HG02588 (cell line): ENCODE measurements at regions not wholly inside any gene's neighbourhood (a gene's known extent, or its start where the extent isn't known, plus 50 kb on each side); places are given as distances from the start of the nearest gene placed in this dataset.
"Not testable (repeated sequence)": the region's sequence is repeated elsewhere in the genome, so short reads cannot be mapped to it uniquely, and the experiment has no call there.

ENCODE experiments used
- ATAC-seq: cut with Tn5 transposase; IDR thresholded peaks from one replicate; pipeline ENCODE4 v1.9.1; 2021; ENCODE audit warnings: mild to moderate bottlenecking, moderate library complexity; ENCODE audit not compliant: unreplicated experiment

DNA sequence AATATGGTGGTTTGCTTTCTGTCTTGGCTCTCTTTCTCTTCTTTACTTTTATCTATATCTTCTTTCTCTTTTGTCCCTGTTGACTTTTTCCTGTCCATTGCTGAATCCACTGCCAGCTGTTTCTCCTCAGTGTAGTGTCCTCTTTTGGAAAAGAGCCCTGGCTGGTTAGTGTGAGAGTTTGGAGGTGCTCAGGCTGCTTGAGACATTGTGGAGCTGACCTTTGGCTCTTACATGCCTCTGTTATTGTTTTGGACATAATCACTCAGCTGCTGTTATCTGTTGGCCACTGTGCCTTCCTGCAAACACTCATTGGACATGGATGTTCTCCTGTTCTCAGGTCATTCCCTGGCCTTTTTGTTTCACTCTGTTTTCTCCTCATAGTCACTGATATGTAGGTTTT lies 295.4 kb upstream of the RIOK2 start:
- ATAC-seq: no peak

DNA sequence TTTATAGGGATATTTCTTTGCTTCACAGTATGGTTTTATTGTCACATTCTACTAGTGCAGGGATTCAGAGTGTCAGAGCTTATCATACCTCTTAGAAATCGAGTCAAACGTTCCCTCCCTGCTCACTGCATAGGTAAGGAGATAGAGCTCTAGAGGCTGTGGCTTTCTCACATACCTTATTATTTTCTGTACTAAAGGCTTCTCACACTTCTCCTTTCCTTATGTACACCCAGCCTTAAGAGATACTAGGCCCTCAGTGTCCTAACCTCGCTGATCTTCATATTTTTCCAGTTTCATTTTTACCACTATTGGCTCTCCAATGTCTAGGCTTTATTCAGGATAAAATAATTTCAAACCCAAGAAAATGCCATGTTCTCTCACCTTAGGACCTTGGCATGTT lies 297.3 kb upstream of the RIOK2 start:
- ATAC-seq: peak; percentile 43

DNA sequence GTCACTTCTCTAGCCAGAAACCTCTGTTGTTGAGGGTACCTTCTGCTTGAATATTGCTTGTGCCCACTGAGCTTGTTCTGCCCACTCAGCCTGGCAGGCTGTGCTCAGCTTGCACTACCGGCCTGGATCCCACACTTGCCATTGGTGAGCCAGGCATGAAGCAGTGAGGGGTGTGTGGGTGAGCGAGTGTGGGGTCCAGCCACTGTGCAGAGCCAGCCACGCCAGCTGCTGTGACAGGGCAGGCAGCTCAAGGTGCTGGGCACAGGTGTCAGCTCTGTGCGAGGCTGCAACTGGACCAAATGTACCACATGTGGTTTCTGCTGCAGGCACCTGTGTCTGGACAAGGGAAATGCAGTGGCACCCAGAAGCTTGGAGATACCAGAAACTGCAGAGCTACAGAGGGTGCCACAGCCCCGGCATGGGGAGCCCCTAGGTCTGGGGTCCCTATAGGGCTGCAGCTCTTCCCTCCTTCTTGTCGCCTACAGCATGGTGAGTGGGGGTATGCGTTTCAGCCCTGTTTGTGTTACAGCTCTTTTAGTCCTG lies 305.1 kb upstream of the RIOK2 start:
- no peak for ATAC-seq

- ATAC-seq: no peak
These were observed 306.2 kb upstream of the RIOK2 start for GRCh38 chr5:97489010-97489840.

DNA sequence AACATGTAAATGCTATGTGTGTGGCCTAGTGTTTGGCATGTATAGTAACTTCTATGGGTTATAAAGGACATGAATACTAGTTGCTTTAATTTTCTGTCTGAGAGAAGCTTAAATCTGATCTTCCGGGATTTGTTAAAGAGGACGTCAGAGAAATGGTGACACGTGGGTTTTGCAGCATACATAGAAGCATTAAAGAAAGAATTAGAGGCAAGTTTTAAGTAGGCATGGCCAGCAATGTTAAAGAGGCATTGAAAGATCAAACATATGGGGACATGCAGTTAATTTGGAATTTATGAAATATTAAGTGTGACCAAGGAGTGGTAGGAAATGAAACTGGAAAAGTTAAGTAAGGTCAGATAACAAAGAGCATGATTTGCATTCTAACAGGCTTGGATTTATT lies 311.4 kb upstream of the RIOK2 start:
- no peak for ATAC-seq

GRCh38 chr5:97495301-97495700 lies 312.3 kb upstream of the RIOK2 start:
- no peak for ATAC-seq

- no peak for ATAC-seq
These were observed 313.0 kb upstream of the RIOK2 start for GRCh38 chr5:97496037-97496436.

GRCh38 chr5:97498657-97499056 lies 315.6 kb upstream of the RIOK2 start:
- ATAC-seq: no peak

DNA sequence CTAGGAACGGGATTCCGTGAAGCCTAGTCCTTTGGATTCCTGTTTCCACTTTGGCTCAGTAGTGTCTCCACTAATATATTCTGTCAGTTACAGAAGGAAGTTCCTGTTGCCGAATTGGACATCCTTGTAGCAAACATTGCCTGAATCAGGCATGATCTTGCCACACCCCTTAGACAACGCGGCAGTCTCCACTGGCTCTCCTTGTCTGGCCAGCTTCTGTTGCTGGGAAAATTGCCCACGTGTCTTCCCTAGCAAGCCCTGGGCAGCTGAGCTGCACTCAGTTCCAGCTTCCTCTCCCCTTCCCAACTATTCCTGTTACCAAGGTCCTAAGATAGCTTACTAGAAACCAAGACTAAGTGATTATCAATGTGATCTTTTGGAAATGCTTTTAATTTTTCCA lies 316.6 kb upstream of the RIOK2 start:
- ATAC-seq: no peak

DNA sequence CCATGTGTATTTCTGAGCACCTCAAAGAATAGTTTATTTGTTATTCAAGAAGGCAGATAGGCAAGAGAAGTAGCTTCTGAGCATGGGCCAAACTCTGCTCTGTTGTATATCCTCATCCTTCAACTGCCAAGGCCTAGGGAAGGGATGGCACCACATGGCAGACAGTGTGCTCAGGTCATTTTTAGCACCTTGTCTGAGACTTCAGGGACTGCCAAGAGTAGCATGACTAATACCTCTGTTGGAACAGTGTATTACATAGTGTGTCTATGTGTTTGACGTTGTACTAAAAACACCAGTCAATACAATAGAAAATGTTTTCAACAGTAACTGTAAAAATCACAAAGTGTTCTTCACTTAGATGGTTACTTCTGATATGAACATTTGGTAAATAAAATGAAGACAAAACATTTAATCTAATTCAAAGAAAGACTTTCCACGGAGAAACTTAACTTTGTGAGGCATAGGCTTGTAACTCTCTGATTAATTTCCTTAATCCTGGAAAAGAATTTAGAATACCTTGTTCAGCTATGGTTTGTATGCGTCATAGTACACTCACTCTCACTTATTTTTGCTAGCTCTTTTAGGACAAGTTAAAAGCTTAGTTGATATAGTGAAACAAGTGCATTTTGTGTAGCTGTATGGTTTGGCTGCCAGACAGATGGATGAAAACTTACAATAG lies 318.4 kb upstream of the RIOK2 start:
- ATAC-seq: no peak

DNA sequence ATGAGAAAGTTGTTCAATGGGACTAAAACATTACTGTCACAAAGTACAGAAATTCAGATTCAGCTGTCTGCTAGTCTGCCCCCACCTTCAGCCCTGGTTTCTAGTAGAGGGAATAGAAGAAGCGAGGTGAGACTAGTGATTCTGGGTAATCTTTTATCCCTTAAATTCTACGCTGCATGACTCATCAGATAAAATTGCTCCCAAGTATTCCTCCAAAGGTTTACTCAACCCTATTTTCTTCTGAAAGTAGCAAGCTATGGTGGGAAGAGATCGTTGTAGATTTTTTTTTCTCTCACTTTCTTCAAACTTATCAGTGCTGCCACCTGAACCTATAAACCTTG lies 318.9 kb upstream of the RIOK2 start:
- no peak for ATAC-seq

DNA sequence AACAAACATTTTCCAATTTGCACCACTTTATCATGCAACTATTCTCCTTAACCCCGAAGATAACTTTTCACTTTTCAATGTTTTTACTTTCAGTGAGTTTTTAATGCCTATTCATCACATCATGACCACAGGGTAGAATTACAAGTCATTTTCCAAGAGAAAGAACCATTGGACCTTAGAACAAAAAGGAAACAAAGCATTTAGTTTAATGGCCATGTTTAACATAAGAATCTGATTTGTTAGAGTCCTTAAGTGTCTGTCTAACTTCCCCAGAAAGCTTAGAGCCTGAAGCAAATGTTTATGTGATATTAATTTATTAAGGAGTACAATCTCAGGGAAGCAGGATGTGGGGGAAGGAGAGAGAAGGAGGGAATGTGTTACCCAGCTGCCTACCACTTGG lies 325.8 kb upstream of the RIOK2 start:
- ATAC-seq: no peak

DNA sequence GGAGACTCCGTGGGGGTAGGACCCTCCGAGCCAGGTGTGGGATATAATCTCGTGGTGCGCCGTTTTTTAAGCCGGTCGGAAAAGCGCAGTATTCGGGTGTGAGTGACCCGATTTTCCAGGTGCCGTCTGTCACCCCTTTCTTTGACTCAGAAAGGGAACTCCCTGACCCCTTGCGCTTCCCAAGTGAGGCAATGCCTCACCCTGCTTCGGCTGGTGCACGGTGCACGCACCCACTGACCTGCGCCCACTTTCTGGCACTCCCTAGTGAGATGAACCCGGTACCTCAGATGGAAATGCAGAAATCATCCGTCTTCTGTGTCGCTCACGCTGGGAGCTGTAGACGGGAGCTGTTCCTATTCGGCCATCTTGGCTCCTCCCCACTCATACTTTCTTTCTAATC lies 336.5 kb upstream of the RIOK2 start:
- not testable (repeated sequence) for ATAC-seq

GRCh38 chr5:97523336-97523735 lies 340.3 kb upstream of the RIOK2 start:
- not testable (repeated sequence) for ATAC-seq

- ATAC-seq: no peak
These were observed 342.7 kb upstream of the RIOK2 start for GRCh38 chr5:97525780-97526179.

DNA sequence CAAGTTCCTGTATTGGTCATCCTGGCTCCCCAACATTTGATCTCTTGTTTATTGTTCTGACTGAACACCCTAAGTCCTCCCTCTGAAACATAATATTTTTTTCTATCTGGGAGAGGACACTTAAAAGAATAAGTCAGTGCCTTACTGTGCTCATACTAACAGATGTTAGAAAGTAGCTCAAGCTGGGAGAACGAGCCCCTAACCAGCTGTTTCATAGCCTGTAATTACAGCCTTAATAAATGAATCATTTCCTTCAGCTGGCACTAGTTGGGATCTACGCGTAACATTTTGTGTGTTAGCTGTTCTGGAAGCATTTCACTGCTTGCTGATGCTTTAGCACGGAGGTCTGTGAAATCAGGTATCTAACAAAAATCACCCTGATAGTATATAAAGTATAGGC lies 345.9 kb upstream of the RIOK2 start:
- no peak for ATAC-seq

- ATAC-seq: no peak
These were observed 346.4 kb upstream of the RIOK2 start for GRCh38 chr5:97529354-97529985.

DNA sequence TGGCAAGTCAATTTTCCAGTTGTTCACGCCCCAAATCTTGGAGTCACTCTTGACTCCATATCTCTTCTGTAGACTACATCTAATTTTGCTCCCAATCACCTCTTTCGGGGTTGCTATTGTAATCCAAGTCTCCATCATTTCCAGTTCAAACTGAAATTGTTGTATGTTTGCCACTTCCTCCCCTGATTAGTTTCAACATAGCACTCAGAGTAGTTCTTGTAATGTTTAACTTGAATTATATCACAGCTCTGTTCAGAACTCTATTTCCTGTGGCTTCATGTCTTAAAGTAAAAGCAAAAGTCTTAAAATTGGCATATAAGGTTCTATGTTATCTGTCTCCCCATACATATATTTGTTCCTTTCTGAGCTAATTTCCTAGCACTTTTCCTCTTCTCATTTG lies 348.5 kb upstream of the RIOK2 start:
- peak; percentile 63 for ATAC-seq

DNA sequence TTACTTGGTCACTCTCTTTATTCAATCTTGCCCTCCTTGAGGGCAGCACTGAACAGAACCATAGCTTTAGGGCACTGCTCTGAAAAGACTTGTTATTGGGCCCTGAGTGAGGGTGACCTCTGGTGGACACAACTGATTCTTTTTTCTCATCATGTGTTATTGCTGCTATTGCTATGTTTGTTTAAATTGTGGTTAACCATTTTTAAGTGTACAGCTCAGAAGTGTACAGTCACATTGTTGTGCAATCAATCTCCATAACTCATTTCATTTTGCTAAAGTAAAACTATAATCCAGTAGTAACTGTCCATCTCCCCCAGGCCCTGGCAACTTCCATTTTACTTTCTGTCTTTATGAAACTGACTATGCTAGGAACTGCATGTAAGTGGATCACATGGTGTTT lies 351.1 kb upstream of the RIOK2 start:
- peak; percentile 61 for ATAC-seq

DNA sequence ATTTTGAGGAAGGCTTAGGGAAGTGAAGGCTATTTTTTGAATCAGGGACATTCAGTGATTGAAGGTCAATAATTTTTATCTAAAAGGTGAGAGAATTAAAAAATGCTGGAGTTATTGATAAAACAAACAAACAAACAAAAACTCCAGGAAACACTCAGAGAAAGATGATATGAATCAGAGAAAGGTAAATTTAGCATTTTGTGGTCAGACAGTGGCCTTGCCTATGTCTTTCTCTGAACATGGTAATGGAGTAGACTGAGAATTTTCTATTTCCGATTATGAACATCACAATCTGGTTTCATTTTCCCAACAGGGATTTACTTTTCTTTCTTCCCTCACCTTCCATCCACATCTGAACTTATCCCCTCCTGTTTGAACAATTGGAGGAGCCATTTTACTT lies 353.6 kb upstream of the RIOK2 start:
- no peak for ATAC-seq

DNA sequence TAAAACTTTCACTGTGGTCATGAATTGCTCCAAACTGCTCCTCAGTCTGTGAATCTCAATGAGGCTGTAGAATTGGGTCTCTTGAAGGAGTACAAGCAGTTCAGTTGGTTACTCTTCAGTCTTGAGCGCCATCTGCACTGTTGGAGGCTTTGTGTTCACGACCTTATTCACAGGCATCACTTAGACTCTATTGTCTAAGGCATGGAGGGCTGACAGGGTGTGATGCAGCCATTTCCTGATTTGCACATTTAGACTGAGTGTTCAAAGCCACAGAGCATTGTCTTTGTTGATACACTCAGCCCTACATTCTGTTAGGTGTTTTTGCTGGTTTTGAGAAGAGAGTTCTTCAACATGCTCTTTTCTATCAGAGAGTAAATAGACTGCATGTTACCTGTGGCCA lies 355.9 kb upstream of the RIOK2 start:
- ATAC-seq: no peak

- no peak for ATAC-seq
These were observed 358.8 kb upstream of the RIOK2 start for GRCh38 chr5:97541864-97542263.
